ENCODE measurements at regions not wholly inside any gene's neighbourhood (a gene's known extent, or its start where the extent isn't known, plus 50 kb on each side); places are given as distances from the start of the nearest gene placed in this dataset.

Small RNA genes lying in the stretch of these regions (small RNA-seq; reads per million reads assigned to genes)
- gene RF00012 (ENCODE audit: insufficient read depth in 2 of 3, insufficient read length in 3 of 3, low read depth in 2 of 3, low replicate concordance in 1 of 3), result 0 reads per million in 3 experiments

Data from HepG2 (cell line).